GM12892 (cell line): ENCODE measurements at regions not wholly inside any gene's neighbourhood (a gene's known extent, or its start where the extent isn't known, plus 50 kb on each side); places are given as distances from the start of the nearest gene placed in this dataset.

Source experiments
- DNase-seq: peaks from one replicate; pipeline ENCODE4 v3.0.0; 2011; ENCODE audit not compliant: insufficient read length
- FAIRE-seq: peaks from 2 replicates; lab custom pipeline; 2011; peaks lifted over from hg19 to GRCh38; lab: Jason Lieb, UNC
- POLR2A ChIP-seq: IDR thresholded peaks from 2 replicates; pipeline ENCODE4 v1.6.1; 2011; ENCODE audit warnings: low read depth, low read length, control low read depth
- POLR2AphosphoS5 ChIP-seq: IDR thresholded peaks from 2 replicates; pipeline ENCODE4 v1.6.1; 2011; ENCODE audit warnings: low read depth, low read length, control low read depth
- TAF1 ChIP-seq: IDR thresholded peaks from 2 replicates; pipeline ENCODE4 v1.6.1; 2011; ENCODE audit warnings: low read depth, mild to moderate bottlenecking, control low read depth, low read length, borderline replicate concordance

DNA sequence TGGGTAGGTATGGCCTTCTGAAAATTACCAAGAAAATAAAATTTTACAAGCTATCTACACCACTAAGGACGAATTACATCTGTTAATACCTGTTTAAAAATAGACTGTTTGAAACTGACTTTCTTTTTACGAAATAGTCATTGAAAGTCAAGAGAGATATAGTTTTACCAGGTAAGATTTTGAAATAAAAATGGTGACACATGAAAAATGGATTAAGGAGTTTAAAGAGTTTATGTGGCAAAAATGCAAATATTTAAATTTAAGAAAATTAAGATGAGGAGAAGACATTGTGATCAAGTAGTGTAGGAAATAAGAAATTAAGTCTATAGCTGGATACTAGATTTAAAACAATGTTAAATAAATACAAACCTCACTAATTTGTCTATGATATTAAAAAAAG lies 271.5 kb downstream of the TRIB2 start:
- TF ChIP-seq POLR2AphosphoS5 (no peak), POLR2A (no peak), TAF1 (no peak)
- DNase-seq = no peak
- no peak for FAIRE-seq

- DNase-seq = no peak
- no peak for FAIRE-seq
- TF ChIP-seq TAF1 (no peak), POLR2A (no peak), POLR2AphosphoS5 (no peak)
Measured at GRCh38 chr2:12990523-12990922, 273.8 kb downstream of the TRIB2 start.

DNA sequence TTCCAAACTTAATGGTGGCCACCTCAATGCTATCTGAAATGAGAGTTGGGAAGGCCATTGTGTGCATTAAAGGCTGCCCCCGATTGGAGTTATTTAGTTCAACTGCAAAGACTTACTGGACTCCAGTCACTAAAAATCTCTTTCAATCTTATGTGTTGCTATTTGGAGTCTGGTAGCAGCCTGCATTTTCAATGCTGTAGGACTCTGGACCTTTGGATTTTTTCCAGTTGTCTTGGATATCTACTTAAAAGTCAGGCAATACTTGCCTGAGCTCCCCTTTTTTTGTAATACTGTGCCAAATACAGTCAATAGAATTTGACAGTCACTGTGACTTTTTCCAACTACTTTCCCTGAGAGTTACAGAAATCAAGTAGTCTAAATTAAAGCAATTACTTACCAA lies 281.9 kb downstream of the TRIB2 start:
- TF ChIP-seq POLR2A = no peak
- TF ChIP-seq POLR2AphosphoS5 = no peak
- no peak for TF ChIP-seq TAF1
- FAIRE-seq = no peak
- DNase-seq = no peak

GRCh38 chr2:13000664-13001363 lies 284.1 kb downstream of the TRIB2 start:
- no peak for FAIRE-seq
- no peak for DNase-seq
- TF ChIP-seq TAF1 = no peak
- TF ChIP-seq POLR2A = no peak

DNA sequence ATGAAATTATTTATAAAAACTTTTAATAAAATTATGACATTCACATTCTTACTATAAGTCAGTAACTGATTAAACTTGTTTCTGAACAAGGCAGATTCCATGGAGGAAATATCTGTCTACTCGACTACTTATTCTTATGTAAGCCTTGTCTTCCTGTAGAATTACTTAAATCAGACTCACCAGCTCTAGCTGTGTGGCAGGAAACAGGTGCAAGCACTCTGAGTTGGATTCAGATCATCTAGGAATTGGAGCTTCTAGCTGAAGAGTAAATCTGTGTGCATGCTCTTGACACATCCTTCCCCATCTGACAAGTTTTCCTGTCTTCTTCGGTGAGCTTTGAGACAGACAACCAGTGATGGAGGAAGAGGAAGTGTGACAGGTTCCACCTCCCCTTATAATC lies 284.7 kb downstream of the TRIB2 start:
- FAIRE-seq (no peak), DNase-seq (no peak)
- TF ChIP-seq TAF1 = no peak
- no peak for TF ChIP-seq POLR2A
- TF ChIP-seq POLR2AphosphoS5 = no peak

DNA sequence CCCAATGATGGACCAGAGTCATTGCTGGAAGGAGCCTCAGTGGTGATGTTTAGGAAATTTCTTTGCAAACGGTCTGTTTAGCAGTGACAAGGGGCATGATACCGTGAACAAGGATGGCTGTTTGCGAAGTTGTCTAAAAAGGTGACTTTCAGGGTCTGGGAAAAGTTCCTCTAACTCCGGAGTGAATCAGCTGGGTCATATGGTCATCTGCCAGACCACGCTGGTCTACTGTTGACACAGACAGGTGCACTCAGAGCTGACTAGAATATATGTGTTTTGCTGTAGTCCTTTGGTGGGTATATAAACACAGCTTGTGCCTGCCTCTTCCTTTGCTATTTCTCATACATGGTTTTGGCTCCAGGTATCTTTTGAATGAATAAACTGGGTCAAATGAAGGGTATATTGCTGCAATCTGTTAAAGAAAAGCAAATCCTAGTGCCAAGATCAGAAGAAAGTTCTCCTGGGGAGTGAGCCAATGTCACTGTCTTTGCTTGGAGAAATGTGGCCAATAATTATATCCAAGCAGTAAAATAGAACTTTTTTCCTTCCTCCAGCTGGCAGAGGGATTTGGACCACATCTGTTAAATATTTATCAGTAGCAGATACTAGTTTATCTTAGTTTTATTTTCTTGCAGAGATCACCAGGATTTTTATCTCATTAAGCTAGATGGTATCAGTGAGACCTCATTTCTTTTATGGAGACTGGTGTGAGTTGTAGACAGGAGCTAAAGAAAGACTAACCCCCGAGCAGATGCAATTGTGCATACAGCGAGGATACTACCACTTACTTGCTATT lies 286.0 kb downstream of the TRIB2 start:
- DNase-seq = no peak
- TF ChIP-seq TAF1 = no peak
- no peak for TF ChIP-seq POLR2A
- TF ChIP-seq POLR2AphosphoS5 = no peak
- no peak for FAIRE-seq

DNA sequence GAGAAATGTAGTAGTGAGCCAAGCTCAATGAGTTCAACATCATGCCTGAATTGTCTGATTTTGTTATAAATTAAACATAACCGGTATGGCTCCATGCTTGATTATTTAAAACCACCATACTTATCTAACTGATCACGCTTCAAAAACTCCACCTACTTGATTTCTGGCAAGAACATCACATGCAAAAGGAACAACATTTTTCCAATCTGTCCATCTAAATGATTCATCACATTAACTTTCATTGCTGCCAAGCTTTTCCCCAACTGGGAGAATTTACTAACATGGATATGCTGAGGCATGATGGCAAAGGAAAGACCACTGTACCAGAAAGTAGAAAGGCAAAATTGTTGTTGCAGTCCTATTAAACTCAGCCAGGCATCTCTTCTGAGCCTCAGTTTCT lies 286.8 kb downstream of the TRIB2 start:
- DNase-seq (no peak), FAIRE-seq (no peak)
- TF ChIP-seq POLR2AphosphoS5 (no peak), TAF1 (no peak), POLR2A (no peak)

DNA sequence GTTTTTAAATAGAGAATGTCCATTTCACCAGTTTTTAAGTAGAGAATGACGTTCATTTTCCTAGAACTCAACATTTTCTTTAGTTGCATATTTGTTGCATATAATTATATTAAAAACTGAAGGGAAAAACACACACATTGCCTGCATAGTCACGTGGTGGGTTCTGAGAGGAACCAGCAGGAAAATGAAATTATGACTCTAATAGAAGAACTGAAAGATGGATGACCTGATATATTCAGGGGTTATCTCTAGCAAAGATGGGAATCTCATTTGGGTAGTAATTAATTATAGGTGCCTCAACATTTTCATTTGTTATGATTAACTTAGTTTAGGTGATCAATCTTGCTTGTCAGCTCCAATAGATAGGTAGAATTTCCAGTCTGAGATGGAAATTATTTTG lies 288.3 kb downstream of the TRIB2 start:
- no peak for TF ChIP-seq POLR2AphosphoS5
- TF ChIP-seq POLR2A = no peak
- TF ChIP-seq TAF1 = no peak
- DNase-seq (no peak), FAIRE-seq (no peak)

DNA sequence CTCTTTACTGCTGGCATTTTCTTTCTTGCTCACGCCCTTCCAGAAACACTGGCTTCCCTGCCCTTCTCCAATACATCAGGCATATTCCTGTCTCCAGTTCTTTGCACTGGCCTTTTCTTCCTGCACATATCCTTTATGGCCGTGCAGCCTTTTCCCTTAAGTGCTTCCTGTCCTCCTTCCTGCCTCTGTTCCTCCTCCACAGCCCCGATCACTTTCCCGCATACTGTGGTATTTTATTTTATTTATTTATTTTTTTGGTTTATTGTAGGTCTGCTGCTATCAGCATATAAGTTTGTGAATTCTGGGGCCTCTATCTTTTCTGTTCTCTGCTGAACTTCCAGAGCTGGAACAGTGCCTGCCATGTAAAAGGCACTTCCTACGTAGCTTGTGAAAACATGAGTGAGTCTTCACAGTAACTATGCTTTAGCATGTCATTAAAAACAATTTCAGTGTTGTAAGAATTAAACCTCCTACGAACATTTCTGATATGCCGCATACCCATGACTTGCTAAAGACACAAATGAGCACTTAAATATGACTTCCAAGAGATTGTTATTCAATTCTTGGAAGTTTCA lies 289.1 kb downstream of the TRIB2 start:
- no peak for TF ChIP-seq TAF1
- TF ChIP-seq POLR2A = no peak
- no peak for TF ChIP-seq POLR2AphosphoS5
- FAIRE-seq (no peak), DNase-seq (no peak)

DNA sequence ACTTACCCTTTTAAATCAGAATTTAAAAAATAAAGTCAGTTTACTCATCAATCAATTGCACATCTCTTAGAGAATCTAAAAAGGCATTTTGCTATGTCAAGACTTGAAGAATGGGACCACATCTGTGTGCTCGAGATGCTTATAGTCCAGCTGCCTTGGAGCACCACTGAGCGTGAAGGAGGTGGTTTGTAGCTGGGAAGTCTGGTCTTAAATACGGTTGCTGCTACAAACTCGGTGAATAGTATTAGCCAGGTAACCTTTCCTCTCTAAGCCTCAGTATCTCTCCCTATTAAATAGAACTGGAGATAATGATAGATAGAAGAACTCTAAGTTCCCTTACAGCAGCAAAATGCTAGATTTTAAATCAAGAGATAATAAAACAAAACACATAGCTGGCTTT lies 289.7 kb downstream of the TRIB2 start:
- TF ChIP-seq POLR2A = no peak
- TF ChIP-seq TAF1 = no peak
- TF ChIP-seq POLR2AphosphoS5 = no peak
- no peak for FAIRE-seq

GRCh38 chr2:13006829-13007717 lies 290.3 kb downstream of the TRIB2 start:
- peak; percentile 1 for DNase-seq
- TF ChIP-seq POLR2A (no peak), POLR2AphosphoS5 (no peak), TAF1 (no peak)
- peak; percentile 86 for FAIRE-seq

More for the DNA sequence above, 289.7 kb downstream of the TRIB2 start:
- no peak for DNase-seq
